NCI-H2196 treated with DMSO at 0.1 percent for 48 hours (cell line): ENCODE measurements at regions not wholly inside any gene's neighbourhood (a gene's known extent, or its start where the extent isn't known, plus 50 kb on each side); places are given as distances from the start of the nearest gene placed in this dataset.
"Not testable (repeated sequence)": the region's sequence is repeated elsewhere in the genome, so short reads cannot be mapped to it uniquely, and the experiment has no call there.

Experiments
- DNase-seq: peaks from one replicate; lab custom pipeline; 2025; ENCODE audit not compliant: unreplicated experiment; lab: John Stamatoyannopoulos, UW

- DNase-seq, result not testable (repeated sequence)
Measured at GRCh38 chr5:1731855-1732237, 67.8 kb downstream of the MRPL36 start.

GRCh38 chr5:1731091-1731639 is 68.5 kb downstream of the MRPL36 start:
- DNase-seq, result no peak

GRCh38 chr5:1730487-1730847 is 69.2 kb downstream of the MRPL36 start:
- no peak for DNase-seq

GRCh38 chr5:1729641-1730486 is 69.8 kb downstream of the MRPL36 start:
- no peak for DNase-seq

- no peak for DNase-seq
Measured at GRCh38 chr5:1728846-1729245, 70.8 kb downstream of the MRPL36 start.

GRCh38 chr5:1727571-1727970 is 72.1 kb downstream of the MRPL36 start:
- no peak for DNase-seq

GRCh38 chr5:1726956-1727355 is 72.7 kb downstream of the MRPL36 start:
- DNase-seq, result no peak

- no peak for DNase-seq
Measured at GRCh38 chr5:1726469-1726865, 73.2 kb downstream of the MRPL36 start.

- no peak for DNase-seq
Measured at GRCh38 chr5:1725641-1726468, 73.8 kb downstream of the MRPL36 start.

- no peak for DNase-seq
Measured at GRCh38 chr5:1724822-1725602, 74.6 kb downstream of the MRPL36 start.

GRCh38 chr5:1723957-1724821 is 75.4 kb downstream of the MRPL36 start:
- DNase-seq, result no peak

- no peak for DNase-seq
Measured at GRCh38 chr5:1723476-1723875, 76.2 kb downstream of the MRPL36 start.

GRCh38 chr5:1722877-1723276 is 76.8 kb downstream of the MRPL36 start:
- no peak for DNase-seq

- no peak for DNase-seq
Measured at GRCh38 chr5:1720396-1721110, 79.1 kb downstream of the MRPL36 start.

GRCh38 chr5:1719860-1720259 is 79.8 kb downstream of the MRPL36 start:
- DNase-seq, result no peak

- DNase-seq, result no peak
Measured at GRCh38 chr5:1718669-1719068, 81.0 kb downstream of the MRPL36 start.

- DNase-seq, result not testable (repeated sequence)
Measured at GRCh38 chr5:1710091-1710490, 89.5 kb downstream of the MRPL36 start.

- DNase-seq, result no peak
Measured at GRCh38 chr5:1709171-1709803, 90.3 kb downstream of the MRPL36 start.

GRCh38 chr5:1708592-1709141 is 91.0 kb downstream of the MRPL36 start:
- no peak for DNase-seq
